ENCODE measurements at regions not wholly inside any gene's neighbourhood (a gene's known extent, or its start where the extent isn't known, plus 50 kb on each side); places are given as distances from the start of the nearest gene placed in this dataset.

DNA sequence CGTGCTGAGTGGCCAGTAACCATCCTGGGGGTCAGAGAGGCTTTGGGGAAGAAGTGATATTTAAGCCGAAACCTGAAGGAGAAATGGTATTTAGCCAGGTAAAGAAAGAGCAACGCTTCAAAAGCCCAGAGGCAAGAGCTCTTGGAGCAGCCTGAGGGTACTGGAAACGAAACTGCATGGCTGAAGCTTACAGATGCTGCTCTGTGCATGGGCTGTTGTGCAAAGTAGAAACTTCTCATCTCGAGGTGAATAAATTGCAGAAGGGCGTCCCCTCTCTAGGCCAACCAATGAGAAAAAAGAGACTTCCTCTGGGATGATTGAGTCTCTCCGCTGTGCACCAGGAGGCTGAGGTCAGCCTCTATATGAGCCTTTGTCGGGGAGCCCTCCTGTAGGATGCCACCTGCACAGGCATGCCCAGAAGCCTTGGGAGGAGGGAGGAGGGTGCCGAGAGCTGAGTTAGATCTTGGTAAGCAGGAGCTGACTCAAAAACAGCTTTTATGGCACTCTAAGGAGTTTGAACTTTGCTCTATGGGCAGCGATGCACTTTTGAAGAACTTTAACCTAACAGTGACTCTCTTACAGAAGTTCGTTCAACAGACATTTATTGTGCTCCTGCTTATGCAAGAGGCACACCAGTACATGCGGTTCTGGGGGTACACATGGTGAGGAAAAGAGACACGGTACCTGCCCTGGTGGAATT is 61.6 kb upstream of the EDN1 start:
- no peaks in the 10 kb centered on the region for H3K9me3 ChIP-seq
- no peak overlapping the region for H3K27ac ChIP-seq
- no peak overlapping the region for H3K4me3 ChIP-seq
- no peaks in the 10 kb centered on the region for H3K36me3 ChIP-seq
- TF ChIP-seq POLR2AphosphoS5 (IDR thresholded peaks at IDR 0.05) (no peak), EP300 (IDR thresholded peaks at IDR 0.05) (no peak), CTCF (IDR thresholded peaks at IDR 0.05) (no peak), POLR2A (IDR thresholded peaks at IDR 0.05) (no peak)
- no peak for ATAC-seq
- peaks cover 25% of the 10 kb centered on the region for H3K27me3 ChIP-seq
- peaks cover 0 to 3% (median 0%) of the 10 kb centered on the region in 3 donors for H3K4me1 ChIP-seq
- 64 to 90% methylated on average over 8 to 11 of the region's 13 CpGs for WGBS, 2 donors (ENCODE audit: low coverage in 1 of 2)

GRCh38 chr6:12229332-12229731 is 60.8 kb upstream of the EDN1 start:
- Histone ChIP-seq H3K4me3 (no peak overlapping the region), H3K9me3 (no peaks in the 10 kb centered on the region), H3K4me1 (peaks cover 0 to 11% (median 0%) of the 10 kb centered on the region in 3 donors), H3K36me3 (no peaks in the 10 kb centered on the region), H3K27me3 (peaks cover 23% of the 10 kb centered on the region), H3K27ac (no peak overlapping the region)
- no peak for TF ChIP-seq EP300 (IDR thresholded peaks at IDR 0.05)
- TF ChIP-seq POLR2A (IDR thresholded peaks at IDR 0.05) = no peak
- no peak for TF ChIP-seq POLR2AphosphoS5 (IDR thresholded peaks at IDR 0.05)
- no peak for TF ChIP-seq CTCF (IDR thresholded peaks at IDR 0.05)
- WGBS, 2 donors (ENCODE audit: low coverage in 1 of 2) = 82 to 91% methylated on average over 1 of the region's 1 CpG
- no peak for ATAC-seq

DNA sequence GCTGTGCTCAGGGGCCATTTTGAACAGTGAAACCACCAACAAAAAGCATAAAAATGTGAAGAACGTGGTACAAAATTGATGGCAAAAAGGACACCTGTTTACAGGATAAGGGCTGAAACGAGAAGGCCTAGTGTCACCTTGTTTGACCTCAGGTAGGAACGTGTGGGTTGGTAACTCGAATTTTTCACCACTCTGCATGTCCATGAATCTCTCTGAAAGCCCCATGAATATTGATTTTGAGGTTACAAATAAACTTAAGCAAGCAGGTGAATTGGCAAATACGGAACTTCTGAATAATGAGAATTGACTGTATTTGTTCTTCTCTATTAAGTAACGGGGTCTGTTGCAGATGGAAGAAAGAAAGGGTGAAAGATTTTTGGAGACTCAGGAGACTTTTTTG is 59.6 kb upstream of the EDN1 start:
- H3K36me3 ChIP-seq = no peaks in the 10 kb centered on the region
- no peak overlapping the region for H3K27ac ChIP-seq
- no peak overlapping the region for H3K4me3 ChIP-seq
- peaks cover 0 to 11% (median 0%) of the 10 kb centered on the region in 3 donors for H3K4me1 ChIP-seq
- WGBS, 2 donors (ENCODE audit: low coverage in 1 of 2) = 79 to 90% methylated on average over 6 of the region's 6 CpGs
- TF ChIP-seq EP300 (IDR thresholded peaks at IDR 0.05) (no peak), POLR2A (IDR thresholded peaks at IDR 0.05) (no peak), POLR2AphosphoS5 (IDR thresholded peaks at IDR 0.05) (no peak), CTCF (IDR thresholded peaks at IDR 0.05) (no peak)
- no peaks in the 10 kb centered on the region for H3K9me3 ChIP-seq
- ATAC-seq = no peak
- peaks cover 23% of the 10 kb centered on the region for H3K27me3 ChIP-seq

DNA sequence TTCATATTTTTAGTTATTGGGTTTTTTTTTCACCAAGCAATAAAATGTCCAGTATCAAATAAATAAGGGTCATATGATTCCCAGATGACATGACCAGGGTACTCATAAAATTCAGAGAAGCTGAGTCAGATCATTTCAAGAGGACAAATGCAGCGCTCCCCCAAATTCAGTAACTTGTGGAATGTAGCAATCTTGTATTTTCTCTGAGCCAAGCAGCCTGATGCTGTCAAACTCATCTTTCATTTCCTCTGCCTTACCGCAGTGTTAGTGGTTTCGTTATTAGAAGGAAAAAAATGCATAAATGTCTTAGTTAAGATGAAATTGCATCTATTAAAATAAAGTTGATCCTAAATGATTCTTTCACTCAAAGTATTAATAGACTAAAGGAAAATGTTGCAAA is 57.8 kb upstream of the EDN1 start:
- 73 to 88% methylated on average over 3 of the region's 3 CpGs for WGBS, 2 donors (ENCODE audit: low coverage in 1 of 2)
- Histone ChIP-seq H3K27me3 (peaks cover 17% of the 10 kb centered on the region), H3K4me3 (no peak overlapping the region), H3K9me3 (no peaks in the 10 kb centered on the region), H3K36me3 (no peaks in the 10 kb centered on the region), H3K27ac (no peak overlapping the region), H3K4me1 (peaks cover 0 to 11% (median 0%) of the 10 kb centered on the region in 3 donors)
- TF ChIP-seq CTCF (IDR thresholded peaks at IDR 0.05) (no peak), EP300 (IDR thresholded peaks at IDR 0.05) (no peak), POLR2AphosphoS5 (IDR thresholded peaks at IDR 0.05) (no peak), POLR2A (IDR thresholded peaks at IDR 0.05) (no peak)
- no peak for ATAC-seq

GRCh38 chr6:12232821-12233220 is 57.3 kb upstream of the EDN1 start:
- no peak for TF ChIP-seq EP300 (IDR thresholded peaks at IDR 0.05)
- TF ChIP-seq CTCF (IDR thresholded peaks at IDR 0.05) = no peak
- no peak for TF ChIP-seq POLR2A (IDR thresholded peaks at IDR 0.05)
- no peak for TF ChIP-seq POLR2AphosphoS5 (IDR thresholded peaks at IDR 0.05)

More at GRCh38 chr6:12232821-12233220, 57.3 kb upstream of the EDN1 start:
- Histone ChIP-seq H3K9me3 (no peaks in the 10 kb centered on the region), H3K27me3 (peaks cover 12% of the 10 kb centered on the region), H3K27ac (no peak overlapping the region), H3K4me1 (peaks cover 0 to 11% (median 0%) of the 10 kb centered on the region in 3 donors), H3K4me3 (no peak overlapping the region), H3K36me3 (no peaks in the 10 kb centered on the region)
- no peak for ATAC-seq
- WGBS, 2 donors (ENCODE audit: low coverage in 1 of 2) = 71 to 73% methylated on average over 1 of the region's 1 CpG

Data from gastroesophageal sphincter (tissue), 4 donors.